Stimulated activated CD8-positive, alpha-beta memory T cell treated with anti-CD3 and anti-CD28 coated beads, Interleukin-15, amount 100 ng/mL, for 4 hours (primary cell): ENCODE measurements at regions not wholly inside any gene's neighbourhood (a gene's known extent, or its start where the extent isn't known, plus 50 kb on each side); places are given as distances from the start of the nearest gene placed in this dataset.

Experiments used
- DNase-seq, 2 donors: peaks; one replicate each; pipeline ENCODE4 v3.0.0-alpha.2; 2020; ENCODE audit warnings: low read depth in 2 of 2

DNA sequence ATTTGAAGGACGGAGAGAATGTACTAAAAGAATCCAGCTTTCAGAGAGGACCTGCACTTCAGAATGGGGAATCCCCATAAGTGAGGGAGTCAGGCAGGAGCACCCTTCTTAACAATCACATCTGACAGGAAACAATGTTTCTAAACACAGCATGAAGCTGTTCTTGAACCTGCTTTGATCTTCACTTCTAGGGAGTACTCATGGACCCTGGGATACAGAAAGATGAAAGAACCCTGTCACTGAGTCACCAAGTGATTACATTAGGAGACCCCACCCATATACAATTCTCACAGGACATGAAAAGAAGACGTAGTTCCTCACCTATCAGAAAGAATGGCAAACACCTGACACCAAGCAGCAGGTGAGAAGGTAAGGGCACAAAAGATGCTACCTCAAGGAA is 296.9 kb upstream of the ZC3H12C start:
- no peak for DNase-seq

DNA sequence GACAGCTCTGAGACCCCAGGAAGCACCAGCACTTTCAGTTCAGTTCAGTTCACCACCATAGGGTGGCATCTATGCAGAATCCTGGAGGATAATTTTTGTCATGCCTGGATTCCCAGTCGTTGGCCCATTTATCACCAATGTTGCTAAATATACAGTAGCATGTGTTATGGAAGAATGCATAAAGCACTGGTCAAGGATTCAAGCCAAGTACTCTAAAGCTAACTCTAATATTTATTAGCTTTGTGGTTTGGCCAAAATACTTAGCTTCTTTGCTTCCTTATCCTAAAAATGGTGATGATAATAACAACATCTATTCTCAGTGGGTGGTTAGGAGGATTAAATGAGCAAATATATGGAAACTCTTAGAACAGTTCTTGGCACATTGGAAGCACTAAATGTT is 294.7 kb upstream of the ZC3H12C start:
- DNase-seq: no peak

DNA sequence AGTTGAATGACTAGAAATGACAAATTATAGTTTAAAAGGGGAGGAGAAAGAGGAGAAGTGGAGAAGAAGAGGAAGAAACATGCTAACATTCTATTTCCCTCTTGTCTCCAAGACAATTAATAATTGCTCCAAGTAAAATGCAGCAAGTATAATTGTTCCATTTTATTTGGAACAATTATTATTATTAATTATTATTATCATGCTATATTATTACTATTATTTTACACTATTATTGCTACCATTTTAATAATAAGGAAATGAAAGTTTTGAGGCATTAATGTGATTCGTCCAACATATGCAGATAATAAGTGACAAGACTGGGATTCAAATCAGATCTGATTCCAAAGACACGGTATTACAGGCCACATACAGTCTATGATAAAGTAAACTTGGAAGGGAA is 293.6 kb upstream of the ZC3H12C start:
- no peak for DNase-seq

DNA sequence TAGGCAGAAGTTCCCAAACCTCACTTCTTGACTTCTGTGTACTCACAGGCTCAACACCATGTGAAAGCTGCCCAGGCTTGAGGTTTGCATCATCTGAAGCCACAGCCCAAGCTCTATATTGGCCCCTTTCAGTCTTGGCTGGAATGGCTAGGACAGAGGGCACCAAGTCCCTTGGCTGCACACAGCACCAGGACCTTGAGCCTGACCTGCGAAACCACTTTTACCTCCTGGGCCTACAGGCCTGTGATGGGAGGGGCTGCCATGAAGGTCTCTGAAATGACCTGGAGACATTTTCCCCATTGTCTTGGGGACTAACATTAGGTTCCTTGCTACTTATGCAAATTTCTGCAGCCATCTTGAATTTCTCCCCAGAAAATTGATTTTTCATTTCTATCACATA is 288.3 kb upstream of the ZC3H12C start:
- no peak for DNase-seq

DNA sequence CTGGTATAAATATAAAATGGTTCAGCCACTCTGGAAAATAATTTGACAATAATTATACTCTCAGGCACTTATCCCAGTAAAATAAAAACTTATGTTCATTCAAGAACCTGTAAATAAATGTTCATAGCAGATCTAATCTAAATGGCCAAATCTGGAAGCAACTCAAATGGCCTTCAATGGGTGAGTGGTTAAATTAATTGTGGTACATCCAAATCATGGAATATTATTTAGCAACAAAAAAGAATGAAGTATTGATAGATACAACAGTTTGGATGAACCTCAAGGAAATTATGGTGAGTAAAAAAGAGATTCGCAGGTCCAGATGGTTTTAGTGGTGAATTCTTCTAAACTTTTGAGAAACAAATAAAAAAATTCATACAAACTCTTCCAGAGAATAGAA is 287.0 kb upstream of the ZC3H12C start:
- no peak for DNase-seq

DNA sequence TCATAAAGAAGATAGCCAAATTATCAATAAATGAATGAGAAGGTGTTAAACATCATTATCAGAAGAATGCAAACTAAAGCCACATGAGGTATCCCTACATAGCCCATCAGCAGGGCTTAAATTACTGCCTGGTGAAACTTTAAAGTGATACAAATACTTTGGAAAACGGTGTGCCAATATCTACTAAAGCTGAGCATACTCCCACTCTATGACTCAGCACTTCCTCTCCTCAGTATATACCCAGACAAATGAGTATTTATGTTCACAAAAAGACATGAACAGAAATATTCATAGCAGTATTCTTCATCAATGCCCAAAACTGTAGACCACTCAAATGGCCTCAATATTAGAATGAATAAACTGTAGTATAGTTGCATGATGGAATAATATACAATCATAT is 284.6 kb upstream of the ZC3H12C start:
- DNase-seq: no peak

DNA sequence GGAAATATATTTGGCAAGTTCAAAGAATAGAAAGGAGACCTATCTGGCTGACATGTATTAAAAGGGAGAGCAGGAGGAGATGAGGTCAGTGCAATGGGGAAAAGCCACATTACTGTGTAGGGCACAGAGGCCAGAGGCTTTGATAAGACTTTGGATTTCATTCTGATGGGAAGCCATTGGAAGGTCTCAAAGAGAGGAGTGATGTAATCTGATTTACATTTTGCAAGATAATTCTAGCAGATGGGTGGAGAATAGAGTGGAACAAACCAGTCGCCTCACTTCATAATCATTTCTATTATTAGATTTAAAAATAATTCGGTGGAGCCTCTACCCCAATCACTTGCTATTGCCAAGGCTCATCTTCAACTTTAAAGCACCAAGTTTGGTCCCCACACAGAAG is 278.4 kb upstream of the ZC3H12C start:
- DNase-seq: no peak

DNA sequence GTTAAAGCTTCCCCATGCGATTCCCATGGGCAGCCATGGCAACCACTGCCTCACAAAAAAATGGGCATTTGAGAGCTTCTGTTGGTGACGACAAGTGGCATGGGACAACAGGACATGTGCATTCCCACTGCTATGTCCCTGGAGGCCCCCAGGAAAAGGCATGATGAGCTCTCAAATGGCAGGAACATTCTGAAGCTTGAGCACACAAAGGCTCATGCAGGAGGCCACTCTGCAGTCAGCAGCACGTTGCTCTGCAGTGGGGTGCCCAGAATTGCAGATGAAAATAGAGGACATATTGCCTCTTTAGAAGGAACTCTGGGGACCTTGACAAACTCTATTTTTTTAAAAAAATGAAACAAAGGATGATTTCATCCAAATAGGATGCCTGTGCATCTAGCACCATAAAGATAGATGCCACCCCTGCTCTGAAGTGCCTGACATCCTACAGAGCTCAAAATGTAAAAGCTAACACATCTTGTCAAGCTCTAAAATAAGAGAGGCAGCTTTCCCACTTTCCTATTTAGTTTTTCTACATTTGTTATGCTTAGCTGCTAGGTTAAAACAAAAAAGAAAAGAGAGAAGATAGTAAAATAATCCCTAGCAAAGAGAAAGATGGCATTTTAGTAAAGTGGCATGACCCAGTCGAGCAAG is 277.6 kb upstream of the ZC3H12C start:
- DNase-seq: no peak

DNA sequence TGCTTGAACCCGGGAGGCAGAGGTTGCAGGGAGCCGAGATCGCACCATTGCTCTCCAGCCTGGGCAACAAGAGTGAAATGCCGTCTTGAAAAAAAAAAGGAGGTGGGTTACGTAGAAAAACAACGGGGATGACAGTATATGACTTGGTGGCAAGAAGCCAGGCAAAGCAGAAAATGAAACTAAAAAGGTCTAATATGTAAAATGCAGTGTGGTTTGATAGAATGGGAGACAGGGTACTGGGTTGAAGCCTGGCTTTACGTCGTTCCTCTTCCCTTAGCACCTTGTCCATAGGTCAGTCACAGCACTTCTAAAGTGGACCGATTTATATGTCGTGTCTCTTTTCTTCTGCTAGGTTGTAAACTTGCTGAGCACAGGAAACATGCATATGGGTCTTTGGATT is 274.9 kb upstream of the ZC3H12C start:
- DNase-seq: no peak

DNA sequence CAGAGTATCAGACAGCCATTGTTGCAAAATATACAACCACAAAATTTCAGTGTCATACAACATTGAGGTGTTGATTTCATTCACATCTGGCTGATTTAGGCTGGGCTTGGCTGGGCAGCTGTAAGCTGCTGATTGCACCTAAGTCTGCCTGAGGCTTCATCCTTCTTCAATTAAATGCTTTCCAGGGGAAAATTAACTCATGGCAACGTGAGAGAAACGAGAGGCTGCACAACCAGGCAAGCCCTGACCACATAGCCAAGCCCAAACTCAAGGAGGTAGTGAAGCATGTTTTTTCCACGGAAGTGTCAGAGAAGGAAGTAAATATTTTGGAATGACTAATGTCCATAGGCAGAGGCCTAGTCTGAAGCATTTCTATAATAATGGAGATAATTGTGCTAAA is 273.8 kb upstream of the ZC3H12C start:
- no peak for DNase-seq

DNA sequence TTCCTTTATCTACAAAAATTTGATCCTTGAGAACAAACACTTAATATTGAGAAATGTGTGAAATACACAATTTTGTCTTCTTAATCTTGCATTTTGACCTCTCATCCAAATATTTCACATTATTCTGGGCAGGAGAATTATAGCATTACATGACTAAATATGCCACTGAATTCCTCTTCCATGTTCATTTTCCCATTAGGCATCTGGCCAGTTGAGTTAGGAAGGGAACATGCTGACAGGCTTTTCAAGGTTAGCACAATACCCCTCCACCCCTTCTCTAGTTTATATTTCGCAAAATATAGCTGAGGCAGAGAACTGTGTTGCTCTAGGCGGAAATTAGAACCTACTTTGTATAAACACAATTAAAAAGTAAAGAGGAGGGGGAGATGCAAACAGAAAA is 271.7 kb upstream of the ZC3H12C start:
- no peak for DNase-seq

DNA sequence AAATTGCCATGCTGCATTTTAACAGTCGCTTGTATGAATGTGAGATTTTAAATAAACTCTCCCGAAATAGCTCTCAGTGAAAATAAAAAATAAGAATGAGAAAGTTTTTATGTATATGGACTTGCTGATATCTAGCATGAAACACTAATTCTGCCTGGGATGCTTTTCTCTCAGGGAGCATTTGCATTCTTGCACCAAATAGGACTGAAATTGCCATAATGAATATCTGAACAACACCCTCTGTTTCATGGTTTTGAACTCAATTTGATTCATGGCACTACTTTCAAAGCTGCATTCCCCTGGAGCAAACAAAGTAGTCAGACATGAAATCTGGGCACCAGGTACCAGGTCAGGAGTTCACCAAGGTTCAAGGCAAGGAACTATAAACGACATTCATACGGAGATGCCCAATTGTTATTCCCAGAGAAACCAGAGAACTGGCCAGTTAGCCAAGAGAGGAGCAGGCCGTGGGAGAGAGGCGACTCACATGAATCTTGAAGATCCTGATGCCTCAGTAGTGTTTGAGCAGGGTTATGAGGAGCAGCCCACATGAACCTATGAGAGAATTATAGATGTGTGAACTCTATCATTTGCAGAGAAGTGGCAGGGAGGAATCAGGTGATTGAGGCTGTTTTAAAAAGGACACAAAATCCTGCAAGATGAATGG is 270.6 kb upstream of the ZC3H12C start:
- DNase-seq: no peak

DNA sequence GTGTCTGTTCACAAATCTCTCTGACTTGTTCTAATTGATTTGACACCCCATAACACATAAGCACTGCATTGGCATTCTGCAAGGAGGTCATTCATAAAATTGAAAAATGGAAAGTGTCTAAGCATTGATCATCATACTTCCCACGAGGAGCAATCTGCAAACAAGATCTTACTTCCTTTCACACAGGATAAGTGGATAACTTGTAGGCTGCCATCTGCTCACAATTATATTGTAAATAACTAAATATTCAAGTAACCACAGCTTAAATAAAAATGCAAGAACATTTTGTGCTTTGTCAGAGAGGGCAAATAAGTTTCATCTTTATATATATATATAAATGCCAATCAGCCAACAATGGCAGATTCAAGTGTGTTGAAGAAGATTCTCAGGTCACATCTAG is 264.8 kb upstream of the ZC3H12C start:
- no peak for DNase-seq

DNA sequence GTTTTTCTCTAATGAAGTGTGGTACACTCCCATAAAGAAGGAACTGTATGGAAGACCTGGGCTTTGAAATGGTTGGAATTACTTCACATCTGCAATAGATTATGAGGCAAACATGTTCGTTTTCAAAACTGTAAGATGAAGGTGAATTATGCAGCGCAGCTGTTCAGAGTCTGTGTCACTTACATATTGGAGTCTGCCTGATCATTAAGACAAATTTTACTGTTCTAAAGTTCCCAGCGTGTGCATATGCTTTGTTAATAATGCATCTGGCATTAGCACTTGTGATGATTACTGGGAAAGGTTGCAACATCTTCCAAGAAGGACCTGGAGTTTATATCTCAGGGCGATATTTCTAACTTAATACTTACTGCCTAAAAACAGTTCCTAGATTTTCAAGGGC is 255.2 kb upstream of the ZC3H12C start:
- no peak for DNase-seq

DNA sequence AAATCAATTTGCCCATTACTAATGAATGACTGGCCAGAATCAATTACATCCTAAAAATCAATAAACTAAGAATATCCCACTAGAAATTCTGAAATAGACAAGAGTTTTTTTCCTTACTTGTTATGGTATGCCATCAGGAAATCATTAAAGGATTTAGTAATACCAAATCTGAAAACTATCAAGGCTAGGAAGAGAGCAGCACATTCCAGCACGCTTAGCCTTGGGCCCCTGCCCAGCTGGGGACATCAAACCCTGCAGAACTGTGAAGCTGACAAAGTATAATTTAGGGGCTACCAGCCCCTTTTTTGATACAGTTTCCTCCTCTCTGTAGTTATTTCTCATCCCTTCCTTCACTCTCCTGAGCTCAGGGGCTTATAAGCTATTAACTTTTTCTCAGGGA is 247.8 kb upstream of the ZC3H12C start:
- no peak for DNase-seq

DNA sequence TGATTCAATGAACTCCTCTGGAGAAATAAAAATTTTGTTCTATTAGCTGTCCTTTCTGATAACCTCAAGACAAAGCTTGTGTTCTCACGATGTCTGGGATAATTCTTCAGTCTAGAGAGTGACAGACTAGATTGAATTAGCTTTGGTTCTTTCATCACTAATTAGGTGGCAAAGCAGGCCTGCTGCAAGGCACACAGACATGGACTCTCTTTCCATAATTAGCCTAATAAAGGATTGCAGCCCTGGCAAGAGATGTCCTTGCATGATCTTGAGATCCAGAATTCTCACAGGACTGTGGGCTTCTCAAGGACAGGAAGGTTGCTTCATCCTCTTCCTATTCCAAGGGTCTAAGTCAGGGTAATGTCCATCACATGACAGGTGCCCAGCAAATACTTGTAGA is 245.6 kb upstream of the ZC3H12C start:
- no peak for DNase-seq

DNA sequence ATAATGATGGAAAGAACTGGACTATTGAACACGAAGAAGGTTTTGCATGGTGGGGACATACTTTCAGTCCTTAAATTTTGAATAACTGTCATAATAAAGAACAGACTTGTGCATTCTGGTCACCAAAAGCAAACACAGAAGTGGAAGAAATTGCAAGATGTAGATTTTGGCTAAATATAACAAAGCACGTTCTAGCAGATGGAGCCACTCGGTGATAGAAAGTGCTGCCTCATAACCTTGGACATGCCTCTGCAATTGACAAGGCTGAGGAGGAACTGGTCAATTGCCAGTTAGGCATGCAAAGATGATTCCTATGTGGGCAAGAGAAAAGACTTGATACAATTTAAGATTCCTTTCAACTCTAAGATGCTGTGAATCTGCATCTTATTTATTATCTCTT is 244.1 kb upstream of the ZC3H12C start:
- DNase-seq: no peak

DNA sequence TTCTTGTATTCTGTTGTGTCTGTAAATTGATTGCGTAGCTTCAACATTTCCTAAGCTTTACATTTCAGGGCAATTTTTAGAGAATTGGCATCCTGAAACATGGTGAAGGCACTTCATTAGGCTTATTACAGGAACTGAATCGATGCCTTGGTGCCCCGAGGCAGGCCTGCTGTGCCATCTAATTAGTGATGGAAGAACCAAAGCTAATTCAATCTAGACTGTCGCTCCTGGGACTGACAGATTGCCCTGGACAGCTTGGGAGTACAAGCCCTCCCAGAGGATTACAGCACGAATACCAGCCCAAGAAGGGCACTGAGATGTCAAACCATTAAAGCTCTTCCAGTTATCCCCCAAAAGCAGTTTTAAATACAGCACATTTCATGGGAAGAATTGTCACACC is 243.2 kb upstream of the ZC3H12C start:
- DNase-seq: no peak

DNA sequence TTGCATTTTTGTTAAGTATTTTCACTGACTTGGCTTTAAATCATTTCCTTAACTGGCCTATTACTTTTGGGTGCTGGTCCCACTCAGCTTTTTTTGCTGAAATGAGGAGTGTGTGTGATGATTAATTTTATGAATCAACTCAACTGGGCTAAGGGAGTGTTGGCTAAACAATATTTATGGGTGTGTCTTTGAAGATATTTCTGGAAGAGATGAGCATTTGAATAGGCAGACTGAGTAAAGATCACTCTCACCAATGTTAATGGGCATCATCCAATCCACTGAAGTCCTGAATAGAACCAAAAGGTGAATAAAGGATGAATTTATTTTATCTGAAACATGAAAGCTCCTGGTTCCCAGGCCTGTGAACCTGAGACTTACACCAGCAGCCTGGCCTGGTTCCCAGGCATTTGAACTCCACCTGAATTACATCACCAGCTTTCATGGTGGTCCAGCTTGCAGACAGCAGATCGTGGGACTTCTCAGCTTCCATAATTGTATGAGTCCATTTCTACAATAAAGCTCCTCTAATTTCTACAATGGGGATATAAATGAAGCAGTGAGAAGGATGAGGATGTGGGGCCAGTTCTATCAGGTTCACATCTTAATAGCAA is 241.3 kb upstream of the ZC3H12C start:
- no peak for DNase-seq

DNA sequence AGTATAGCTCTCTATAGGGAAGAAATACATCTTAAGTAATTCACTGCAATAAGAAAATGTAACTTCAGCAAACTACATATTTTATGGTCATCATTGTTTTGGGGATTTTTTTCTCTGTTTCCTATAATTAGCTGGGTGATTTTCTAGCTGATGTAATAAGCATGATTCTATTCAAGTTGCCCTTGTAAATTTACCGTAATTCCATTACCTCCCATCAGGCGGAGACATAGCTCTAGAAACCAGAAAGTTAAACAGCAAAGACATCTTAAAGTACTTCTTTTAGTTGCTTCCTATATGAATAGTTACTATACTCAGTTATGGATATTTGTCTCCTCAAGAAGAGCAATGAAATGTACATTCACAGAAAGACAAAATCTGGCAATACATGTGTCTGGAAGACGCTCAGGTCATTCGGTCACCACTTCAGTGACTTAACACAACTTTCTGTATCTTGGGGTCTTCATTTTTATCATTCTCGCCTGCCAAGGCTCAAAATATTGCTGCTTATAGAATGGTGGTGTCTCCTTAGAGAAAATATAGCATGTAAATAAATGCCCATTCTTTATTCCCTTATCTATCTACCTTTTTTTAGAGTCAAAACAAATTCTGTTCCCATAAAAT is 239.9 kb upstream of the ZC3H12C start:
- DNase-seq: no peak

DNA sequence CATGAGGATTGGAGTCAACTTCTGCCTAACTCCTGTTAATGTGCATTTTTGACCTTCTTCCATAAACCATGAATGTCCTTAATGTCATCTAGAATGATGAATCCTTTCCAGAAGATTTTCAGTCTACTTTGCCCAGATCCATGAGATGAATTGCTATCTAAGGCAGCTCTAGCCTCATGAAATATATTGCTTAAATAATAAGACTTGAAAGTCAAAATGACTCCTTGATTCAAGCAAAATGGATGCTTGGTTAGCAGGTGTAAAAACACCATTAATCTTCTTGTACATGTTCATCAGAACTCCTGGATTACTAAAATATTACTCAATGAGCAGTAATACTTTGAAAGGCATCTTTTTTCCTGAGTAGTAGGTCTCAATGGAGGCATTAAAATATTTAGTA is 238.5 kb upstream of the ZC3H12C start:
- no peak for DNase-seq

DNA sequence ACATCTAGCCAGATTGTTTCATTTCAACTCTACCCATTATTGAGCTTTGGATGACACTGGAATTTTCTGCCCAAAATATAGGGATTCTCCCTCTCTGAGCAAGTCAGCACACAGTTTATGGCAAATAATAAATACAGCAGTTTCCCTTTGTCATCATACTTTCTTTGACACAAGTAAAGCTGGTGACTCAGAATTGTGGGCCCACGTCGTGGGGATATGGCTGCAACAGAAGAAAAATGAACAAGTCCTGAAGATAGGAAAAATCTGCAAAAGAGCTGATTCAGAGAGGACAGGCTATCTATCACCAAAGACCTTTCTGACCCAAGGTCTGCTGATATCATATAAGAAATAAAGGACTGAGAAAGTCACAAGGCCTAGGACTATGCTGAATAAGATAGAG is 236.3 kb upstream of the ZC3H12C start:
- DNase-seq: no peak

DNA sequence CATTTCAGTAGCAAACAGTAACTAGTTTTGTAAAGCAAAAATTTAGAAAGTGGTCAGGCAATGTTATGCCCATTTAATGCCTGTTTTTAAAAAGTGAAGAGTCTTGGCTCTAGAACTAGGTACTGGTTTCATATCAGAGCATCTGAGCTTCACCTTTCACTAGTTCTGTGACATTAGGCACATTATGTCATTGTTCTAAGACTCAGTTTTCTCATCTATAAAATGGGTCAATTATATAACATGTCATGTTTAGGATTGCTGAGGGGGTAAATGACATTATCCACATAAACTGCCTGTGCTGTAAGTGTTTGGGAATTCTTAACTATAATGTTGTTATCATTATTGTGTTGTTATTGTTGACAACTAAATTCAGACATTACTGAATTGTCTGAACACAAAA is 235.6 kb upstream of the ZC3H12C start:
- DNase-seq: no peak
